ENCODE measurements at regions not wholly inside any gene's neighbourhood (a gene's known extent, or its start where the extent isn't known, plus 50 kb on each side); places are given as distances from the start of the nearest gene placed in this dataset.

DNA sequence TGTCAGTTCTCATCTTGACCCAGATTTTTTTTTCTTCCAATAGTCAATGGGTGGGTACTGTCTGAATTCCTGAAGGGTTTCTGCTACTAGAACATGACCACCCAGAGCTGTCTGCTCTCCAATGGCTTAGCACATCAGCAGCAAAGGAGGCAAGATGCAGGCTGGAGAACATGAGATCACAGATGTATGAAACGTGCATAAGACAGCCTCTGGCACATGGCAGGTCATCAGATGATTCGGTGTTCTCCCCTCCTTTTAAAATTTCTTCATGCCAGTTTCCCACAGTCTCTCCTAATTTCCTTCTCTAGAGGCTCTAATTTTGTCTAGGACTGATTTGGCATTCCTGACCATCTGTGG, 359.3 kb upstream of the TNP1 start:
- ATAC-seq = no peak

DNA sequence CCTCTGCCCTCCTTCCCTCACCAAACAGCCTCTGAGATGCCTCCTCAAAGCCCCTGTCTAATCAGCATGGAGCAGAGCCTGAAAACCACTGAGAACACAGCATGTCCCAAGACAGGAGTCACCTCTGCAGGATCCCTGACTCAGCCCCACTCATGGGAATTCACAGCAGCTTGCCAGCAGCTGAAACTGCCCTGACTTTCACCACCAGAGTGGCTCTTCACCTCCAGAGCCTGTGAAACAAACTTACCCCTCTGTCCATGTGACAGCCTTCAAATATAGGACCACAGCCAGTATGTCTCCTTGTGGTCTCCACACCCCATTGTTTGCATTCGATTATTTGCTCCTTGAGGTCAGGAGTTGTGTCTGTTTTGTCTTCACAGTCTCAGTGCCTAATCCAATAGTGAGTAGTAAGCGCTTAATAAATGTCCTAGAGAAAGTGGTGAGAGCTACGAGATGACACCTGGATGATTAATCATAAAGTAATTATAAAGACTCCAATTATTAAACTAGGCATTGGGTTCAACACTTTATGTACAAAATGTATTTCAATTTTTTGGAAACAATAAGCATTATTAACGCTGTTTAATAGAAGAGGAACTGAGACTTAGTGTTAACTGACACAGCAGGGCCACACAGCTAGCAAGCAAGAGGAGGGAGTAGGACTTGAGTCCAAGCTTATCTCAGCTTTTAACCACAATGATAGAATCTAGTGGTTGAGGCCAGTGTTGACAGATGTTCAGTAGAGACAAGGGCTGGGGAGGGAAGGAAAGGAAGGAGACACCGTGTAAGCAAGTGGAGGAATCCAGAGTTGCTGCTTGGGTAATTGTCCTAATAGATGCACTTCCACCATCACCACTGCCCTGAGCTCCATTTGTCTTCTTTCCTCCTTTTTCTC, 358.7 kb upstream of the TNP1 start:
- ATAC-seq = no peak

DNA sequence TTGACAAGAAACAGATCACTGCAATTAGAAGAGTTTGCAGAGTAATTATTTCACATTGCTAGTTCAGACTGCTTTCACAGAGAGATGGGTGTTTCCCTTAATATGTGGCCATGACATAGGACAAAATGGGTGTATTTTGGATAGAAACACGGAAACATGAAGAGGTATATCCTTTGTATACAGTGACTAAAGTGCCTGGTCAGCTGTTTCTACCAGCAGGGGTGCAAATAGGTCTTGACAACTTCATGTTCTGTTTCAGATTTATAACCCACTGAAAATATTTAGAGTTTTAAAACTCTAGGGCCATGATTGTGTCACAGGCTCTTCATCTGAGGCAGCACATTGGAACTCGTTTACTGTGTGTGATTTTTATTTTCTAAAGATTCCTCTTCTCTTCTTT, 357.1 kb upstream of the TNP1 start:
- no peak for ATAC-seq

DNA sequence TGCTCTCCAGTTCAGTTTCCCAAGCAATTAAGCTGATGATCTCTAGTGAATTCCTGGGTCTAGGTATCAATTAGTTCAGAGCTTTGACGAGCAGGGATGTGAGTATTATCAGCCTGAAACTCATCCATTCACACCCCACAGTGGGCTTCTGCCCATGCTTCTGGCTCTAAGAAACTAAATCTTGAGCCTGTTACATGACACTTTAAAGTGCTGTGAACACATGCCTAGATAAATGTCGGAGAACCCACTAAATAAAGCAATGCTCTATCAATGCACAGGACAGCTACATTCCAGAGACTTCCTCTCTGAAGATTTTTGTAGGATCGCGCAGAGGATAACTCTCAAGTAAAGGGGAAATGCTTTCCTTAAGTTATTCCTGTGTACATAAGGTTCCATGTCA, 356.5 kb upstream of the TNP1 start:
- ATAC-seq = no peak

DNA sequence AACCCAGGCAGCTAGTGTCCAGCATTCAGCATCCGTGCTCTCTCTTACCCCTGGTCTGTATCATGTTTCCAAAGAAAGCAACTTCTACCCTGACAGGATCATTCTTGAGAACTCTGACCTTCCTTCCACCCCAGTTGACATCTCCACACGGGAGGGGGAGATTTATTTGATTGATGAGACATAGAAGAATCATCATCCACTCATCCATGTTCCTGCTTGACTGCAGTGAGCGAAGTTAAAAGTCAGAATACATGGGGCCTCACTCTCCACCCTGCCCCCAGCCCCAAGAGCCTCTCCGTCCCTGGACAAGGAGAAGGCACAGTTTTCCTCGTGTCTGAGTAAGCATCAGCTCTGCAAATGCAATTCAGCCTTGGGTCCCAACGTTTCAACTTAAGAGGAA, 356.0 kb upstream of the TNP1 start:
- no peak for ATAC-seq

DNA sequence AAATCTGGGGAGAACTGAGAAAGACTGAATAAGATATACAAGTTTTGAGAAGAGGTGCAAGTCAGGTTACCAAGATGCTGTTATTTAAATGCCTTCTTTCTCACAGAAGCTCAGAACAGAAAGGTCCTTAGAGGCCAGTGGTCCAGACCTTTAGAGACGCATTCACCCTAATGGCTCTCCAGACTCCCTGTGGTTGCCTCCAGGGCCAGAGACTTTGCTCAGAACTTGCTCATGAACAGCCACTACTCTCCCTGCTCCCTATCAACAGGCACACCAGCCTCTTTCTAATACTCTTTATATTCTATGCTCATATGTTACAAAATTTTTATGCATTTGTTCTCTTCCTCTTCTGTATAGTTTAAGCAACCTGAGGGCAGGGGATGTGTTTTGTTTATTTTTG, 349.0 kb upstream of the TNP1 start:
- no peak for ATAC-seq

- no peak for ATAC-seq
Observed at GRCh38 chr2:217207699-217208010, 347.8 kb upstream of the TNP1 start.

GRCh38 chr2:217206907-217207698, 347.2 kb upstream of the TNP1 start:
- ATAC-seq = no peak

DNA sequence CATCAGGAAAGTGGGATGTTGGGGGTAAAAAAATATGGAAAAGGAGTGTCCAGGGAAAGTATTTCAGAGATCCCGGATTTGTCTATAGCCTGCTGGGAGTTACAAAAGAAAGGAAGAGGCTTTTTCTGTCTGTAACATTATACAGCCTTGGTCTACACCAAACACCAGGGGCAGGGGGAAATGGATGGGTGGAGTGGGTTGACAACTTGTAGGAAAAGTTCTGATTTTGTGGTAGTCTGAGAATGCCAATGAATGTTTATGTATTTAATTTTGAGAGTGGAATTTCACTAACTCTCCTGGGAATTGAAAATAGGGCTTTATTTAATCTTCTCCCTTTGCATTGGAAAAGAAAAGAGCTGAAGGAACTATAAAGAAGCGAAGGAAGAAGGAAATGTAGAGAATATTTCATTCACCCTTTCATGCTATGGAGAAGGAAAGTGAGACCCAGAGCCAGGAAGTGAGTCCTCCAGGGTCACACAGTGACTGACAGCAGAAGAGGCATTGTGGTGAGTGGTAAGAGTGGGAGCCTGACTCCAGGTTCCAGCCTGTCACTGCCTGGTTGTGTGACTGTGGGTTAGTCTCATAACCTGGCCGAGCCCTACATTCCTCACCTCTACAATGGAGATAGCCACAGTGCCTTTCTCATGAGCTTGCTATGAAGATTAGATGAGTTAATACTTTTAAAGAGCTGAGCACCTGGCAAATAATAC, 346.3 kb upstream of the TNP1 start:
- ATAC-seq = no peak

- ATAC-seq = no peak
Observed at GRCh38 chr2:217204358-217204757, 344.5 kb upstream of the TNP1 start.

GRCh38 chr2:217203086-217203485, 343.2 kb upstream of the TNP1 start:
- no peak for ATAC-seq

DNA sequence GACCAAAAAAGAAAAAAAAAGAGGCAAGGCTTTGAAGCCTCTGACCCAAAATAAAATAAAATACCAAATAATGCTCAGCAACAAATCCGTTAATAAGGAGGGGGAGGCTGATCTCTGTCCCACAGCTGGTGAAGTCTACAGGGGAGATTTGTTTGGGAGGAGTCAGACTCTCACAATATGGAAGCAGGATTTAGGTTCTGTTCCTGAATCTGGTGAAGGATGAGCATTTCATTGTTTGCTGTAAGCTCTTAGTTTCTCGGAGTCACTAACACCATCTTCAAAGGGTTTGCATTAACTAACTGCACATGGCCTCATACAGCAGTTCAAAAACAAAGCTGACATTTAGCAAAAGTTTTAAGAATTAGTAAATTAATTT, 339.4 kb upstream of the TNP1 start:
- no peak for ATAC-seq

- no peak for ATAC-seq
Observed at GRCh38 chr2:217195658-217196446, 336.0 kb upstream of the TNP1 start.

DNA sequence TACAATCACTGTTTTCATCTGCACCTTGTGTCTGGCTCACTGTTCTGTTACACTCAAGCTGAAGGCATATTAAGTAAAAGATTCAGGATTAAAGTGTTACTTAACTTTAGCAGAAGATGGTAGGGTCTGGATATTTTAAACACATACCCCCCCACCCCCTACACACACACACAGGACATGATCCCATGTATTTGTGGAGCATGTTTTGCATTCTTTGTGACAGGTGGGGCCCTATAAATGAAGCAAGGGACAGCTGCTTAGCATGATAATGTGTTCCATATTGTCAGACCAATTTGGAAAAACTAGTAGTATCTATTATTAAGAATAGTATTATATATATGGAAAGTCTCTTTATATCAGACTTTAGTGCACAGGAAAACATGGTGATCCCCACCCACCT, 335.2 kb upstream of the TNP1 start:
- ATAC-seq = no peak

- ATAC-seq = no peak
Observed at GRCh38 chr2:217193431-217194340, 333.8 kb upstream of the TNP1 start.

DNA sequence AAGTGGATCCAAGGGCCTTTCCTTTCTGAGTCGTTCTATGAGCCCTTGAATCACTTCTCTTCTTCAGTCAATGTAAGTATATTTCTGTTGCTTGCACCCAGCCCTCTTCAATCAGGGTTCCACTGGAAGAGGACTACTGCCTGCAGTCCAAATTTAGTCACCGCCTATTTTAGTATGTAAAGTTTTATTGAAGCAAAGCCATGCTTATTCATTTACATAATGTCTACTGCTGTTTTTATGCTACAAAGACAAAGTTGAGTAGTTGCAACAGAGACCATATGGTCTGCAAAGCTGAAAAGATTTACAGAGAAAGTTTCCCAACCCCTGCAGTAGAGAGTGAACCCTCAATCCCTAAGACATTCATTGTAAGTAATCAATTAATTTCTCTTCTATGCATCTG, 332.5 kb upstream of the TNP1 start:
- ATAC-seq = no peak

DNA sequence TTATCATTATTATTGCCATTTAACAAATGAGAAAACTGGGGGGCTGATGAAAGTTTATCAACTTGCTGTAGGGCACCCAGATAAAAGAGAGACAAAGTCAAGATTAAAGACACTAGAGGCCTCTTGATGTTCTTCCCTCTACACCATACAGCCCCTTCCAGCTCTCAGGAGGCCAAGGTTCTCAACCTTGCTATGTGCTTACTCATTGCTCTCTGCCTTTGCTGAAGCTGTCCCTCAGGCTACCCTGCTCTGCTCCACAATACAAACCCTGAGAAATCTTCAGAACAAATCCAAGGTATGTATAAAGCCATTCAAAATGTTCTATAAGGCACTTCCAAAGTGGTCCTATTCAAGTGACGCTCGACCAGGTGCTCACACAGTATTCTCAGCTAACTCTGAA, 329.9 kb upstream of the TNP1 start:
- ATAC-seq = no peak

GRCh38 chr2:217189131-217189530, 329.3 kb upstream of the TNP1 start:
- no peak for ATAC-seq

DNA sequence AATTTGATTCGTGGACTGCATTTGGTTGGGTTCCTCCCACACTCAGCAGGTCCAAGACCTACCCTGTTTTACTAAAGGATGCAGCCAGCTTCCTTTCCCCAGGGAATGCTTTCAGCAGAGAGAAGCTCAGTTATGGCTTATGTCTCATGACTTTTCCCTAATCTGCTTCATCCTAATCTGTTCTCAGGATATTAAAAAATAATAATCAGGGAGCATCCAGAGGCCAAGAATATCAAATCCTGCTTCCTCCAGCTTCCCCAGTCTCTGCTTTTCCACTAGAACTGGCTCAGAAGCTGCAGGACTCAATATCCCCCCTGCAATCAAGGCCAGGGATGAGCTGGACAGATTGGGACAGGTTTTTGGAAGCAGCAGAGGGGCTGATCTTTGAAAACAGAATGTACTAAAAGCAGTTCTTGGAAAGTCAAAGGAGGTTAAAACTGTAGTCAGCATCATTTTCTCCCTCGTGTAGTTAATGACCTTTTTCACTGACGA, 326.9 kb upstream of the TNP1 start:
- no peak for ATAC-seq

- ATAC-seq = no peak
Observed at GRCh38 chr2:217186152-217186551, 326.3 kb upstream of the TNP1 start.

GRCh38 chr2:217185265-217185995, 325.6 kb upstream of the TNP1 start:
- no peak for ATAC-seq
